ENCODE measurements at regions not wholly inside any gene's neighbourhood (a gene's known extent, or its start where the extent isn't known, plus 50 kb on each side); places are given as distances from the start of the nearest gene placed in this dataset.

- TF ChIP-seq CTCF (IDR thresholded peaks at IDR 0.05) = no peak
- TF ChIP-seq POLR2AphosphoS5 (IDR thresholded peaks at IDR 0.05) = no peak
Observed at GRCh38 chr16:5925850-5926249, 828.3 kb upstream of the EEF2KMT start.
